GM12891 (cell line): ENCODE measurements at regions not wholly inside any gene's neighbourhood (a gene's known extent, or its start where the extent isn't known, plus 50 kb on each side); places are given as distances from the start of the nearest gene placed in this dataset.

Experiments used
- PAX5 ChIP-seq: IDR thresholded peaks from 2 replicates; pipeline ENCODE4 v1.6.1; 2011; ENCODE audit warnings: low read length, moderate library complexity, mild to moderate bottlenecking; ENCODE audit not compliant: insufficient read depth, severe bottlenecking
- POLR2A ChIP-seq: IDR thresholded peaks from 2 replicates; pipeline ENCODE4 v1.6.1; 2011; ENCODE audit warnings: low read depth, low read length, control low read depth
- POLR2AphosphoS5 ChIP-seq: IDR thresholded peaks from 2 replicates; pipeline ENCODE4 v1.6.1; 2011; ENCODE audit warnings: low read depth, low read length, control low read depth
- POU2F2 ChIP-seq: IDR thresholded peaks from 2 replicates; pipeline ENCODE4 v1.6.1; 2011; ENCODE audit warnings: low read depth, mild to moderate bottlenecking, control low read depth, low read length, moderate library complexity
- SPI1 ChIP-seq: IDR thresholded peaks from 2 replicates; pipeline ENCODE4 v1.6.1; 2011; ENCODE audit warnings: low read depth, low read length, control low read depth
- TAF1 ChIP-seq: IDR thresholded peaks from 2 replicates; pipeline ENCODE4 v1.6.1; 2011; ENCODE audit warnings: low read depth, low read length, control low read depth

GRCh38 chr15:53447742-53448141 lies 311.7 kb downstream of the WDR72 start:
- TF ChIP-seq POLR2A: no peak
- no peak for TF ChIP-seq POLR2AphosphoS5
- TF ChIP-seq TAF1: no peak
- TF ChIP-seq SPI1: no peak
- no peak for TF ChIP-seq PAX5
- no peak for TF ChIP-seq POU2F2
